VCaP (cell line): ENCODE measurements at regions not wholly inside any gene's neighbourhood (a gene's known extent, or its start where the extent isn't known, plus 50 kb on each side); places are given as distances from the start of the nearest gene placed in this dataset.

Experiments
- H3K27ac ChIP-seq: fragments of 450-650 bp; 2 replicates; pipeline ENCODE4 v1.5.1; 2017
- CTCF ChIP-seq: fragments of 450-650 bp; conservative IDR thresholded peaks from 2 replicates; pipeline ENCODE4 v1.5.1; 2017; ENCODE audit warnings: mild to moderate bottlenecking, moderate library complexity

GRCh38 chr7:89401099-89401498, 605.6 kb upstream of the TEX47 start:
- no peak for TF ChIP-seq CTCF
- H3K27ac ChIP-seq: no peak overlapping the region

GRCh38 chr7:89401690-89402089, 606.2 kb upstream of the TEX47 start:
- TF ChIP-seq CTCF: no peak
- H3K27ac ChIP-seq: no peak overlapping the region

GRCh38 chr7:89451911-89452310, 656.4 kb upstream of the TEX47 start:
- TF ChIP-seq CTCF: no peak
- H3K27ac ChIP-seq: no peak overlapping the region

- TF ChIP-seq CTCF: no peak
- H3K27ac ChIP-seq: no peak overlapping the region
Observed at GRCh38 chr7:89456556-89456955, 661.0 kb upstream of the TEX47 start.

GRCh38 chr7:89458114-89458513, 662.6 kb upstream of the TEX47 start:
- H3K27ac ChIP-seq: no peak overlapping the region
- no peak for TF ChIP-seq CTCF

GRCh38 chr7:89474456-89474855, 678.9 kb upstream of the TEX47 start:
- TF ChIP-seq CTCF: no peak
- H3K27ac ChIP-seq: no peak overlapping the region

- H3K27ac ChIP-seq: no peak overlapping the region
- TF ChIP-seq CTCF: no peak
Observed at GRCh38 chr7:89477991-89478390, 676.3 kb upstream of the STEAP1 start.

- no peak for TF ChIP-seq CTCF
Observed at GRCh38 chr7:89495704-89496103, 658.6 kb upstream of the STEAP1 start.

More at GRCh38 chr7:89495704-89496103, 658.6 kb upstream of the STEAP1 start:
- no peak overlapping the region for H3K27ac ChIP-seq
